Stimulated activated CD8-positive, alpha-beta memory T cell treated with anti-CD3 and anti-CD28 coated beads, Interleukin-12 subunit alpha, Interleukin-12 subunit beta, amount 100 ng/mL, for 4 hours (primary cell): ENCODE measurements at regions not wholly inside any gene's neighbourhood (a gene's known extent, or its start where the extent isn't known, plus 50 kb on each side); places are given as distances from the start of the nearest gene placed in this dataset.
"Not testable (repeated sequence)": the region's sequence is repeated elsewhere in the genome, so short reads cannot be mapped to it uniquely, and the experiment has no call there.

Experiments used
- DNase-seq: peaks from one replicate; pipeline ENCODE4 v3.0.0-alpha.2; 2020; ENCODE audit warnings: low read depth

DNA sequence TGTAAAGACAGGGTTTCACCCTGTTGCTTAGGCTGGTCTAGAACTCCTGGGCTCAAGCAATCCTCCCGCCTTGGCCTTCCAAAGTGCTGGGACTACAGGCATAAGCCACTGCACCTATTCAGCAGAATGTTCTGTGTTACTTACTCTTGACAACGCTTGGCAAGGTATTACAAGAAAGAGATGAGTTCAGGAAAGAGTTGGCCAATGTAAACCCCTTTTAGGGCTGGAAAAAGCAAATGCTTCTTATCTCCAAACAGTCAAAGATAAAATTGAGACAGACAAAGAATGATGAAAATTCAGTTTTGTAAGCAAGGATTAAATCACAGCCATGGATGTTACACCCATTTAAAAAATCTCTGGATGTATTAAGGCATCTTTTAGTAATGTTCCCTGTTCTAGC is 114.0 kb upstream of the PODXL start:
- DNase-seq, result no peak

DNA sequence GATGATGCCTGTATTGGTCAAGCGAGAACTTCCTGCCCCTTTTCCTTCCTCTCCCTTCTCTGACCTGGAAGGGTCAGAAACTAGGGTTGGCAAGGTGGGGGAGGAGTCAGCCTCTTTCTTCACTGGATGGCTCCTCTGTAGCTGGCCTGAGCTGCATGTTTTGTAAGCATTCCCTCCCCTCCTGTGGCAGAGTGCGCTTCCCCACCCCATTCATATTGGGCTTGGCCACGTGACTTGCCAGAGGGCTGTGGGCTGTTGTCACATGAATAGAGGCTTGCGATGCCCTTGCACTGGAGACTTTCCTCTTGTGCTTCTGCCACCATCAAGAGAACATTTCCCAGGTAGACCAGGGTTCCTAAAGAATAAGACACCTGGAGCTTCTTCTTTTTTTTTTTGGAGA is 111.3 kb upstream of the PODXL start:
- no peak for DNase-seq

DNA sequence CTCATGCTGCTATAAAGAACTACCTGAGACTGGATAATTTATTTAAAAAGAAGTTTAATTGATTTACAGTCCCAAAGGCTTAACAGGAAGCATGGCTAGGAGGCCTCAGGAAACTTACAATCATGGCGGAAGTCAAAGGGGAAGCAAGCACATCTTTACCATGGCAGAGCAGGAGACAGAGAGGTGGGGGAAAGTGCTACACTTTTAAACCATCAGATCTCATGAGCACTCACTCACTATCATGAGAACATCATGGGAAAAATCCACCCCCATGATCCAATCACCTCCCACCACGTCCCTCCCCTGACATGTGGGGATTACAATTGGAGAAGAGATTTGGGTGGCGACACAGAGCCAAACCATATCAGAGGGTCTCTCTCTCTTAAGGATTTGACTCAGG is 108.6 kb upstream of the PODXL start:
- no peak for DNase-seq

DNA sequence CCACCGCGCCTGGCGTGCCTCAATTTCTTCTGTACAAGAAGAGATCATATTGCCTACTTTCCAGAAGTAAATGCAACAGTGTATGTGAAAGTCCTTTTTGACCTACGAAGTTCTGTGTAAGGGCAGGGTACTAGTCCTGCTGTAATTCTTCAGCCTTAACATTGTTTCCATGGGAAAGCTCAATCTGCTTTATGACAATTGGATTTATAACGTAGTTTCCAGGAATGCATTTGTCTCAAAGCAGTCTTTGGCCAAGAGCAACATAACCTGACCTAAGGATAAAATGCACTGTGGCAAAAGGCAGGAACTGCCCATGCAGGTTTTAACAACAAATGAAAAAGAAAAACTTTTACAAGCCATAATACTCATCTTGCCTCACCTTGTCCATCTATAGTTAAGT is 108.1 kb upstream of the PODXL start:
- DNase-seq, result no peak

DNA sequence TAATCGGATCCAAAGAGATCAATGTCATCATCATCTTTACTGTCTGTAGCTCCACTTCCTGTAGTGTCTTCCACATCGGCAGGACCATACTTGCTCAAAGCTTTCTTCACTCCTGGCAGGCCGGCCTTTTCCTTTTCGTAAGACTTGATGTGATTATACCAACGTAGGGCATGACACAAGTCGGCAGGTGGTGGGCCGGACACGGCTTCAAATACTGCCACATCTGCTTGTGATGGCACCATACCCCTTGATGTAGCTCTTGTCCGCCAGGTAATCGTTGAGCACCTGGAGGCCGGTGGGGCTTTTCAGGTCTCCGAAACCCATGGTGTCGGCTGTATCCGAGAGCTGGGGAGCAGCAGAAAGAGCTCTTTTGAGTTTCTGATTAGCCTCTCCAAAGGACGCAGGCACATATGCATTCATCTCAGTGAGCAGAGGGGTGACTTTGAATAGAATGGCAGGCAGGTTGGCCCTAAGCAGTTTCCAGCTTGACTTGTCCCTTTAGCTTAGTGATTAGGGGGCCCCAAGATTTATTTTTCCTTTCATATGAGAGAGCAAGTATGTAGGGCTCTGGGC is 106.0 kb upstream of the PODXL start:
- DNase-seq, result not testable (repeated sequence)

DNA sequence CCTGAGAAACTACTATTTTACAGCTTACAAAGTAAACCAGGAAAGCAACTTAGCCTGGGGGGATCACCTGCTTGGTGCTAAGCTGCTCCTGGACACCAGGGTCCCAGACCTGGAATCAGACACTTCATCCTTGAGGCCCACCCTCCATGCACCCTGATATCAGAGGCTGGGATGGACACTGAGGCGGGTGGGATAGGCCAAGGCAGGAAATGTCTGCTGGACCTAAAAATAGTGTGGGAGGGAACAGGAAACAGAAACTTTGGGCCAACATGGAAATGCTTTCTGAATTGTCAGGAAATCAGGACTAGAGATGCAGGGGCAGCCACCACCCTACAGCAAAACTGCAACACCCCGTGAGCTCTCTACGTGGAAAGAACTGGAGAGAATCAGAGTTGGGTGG is 101.5 kb upstream of the PODXL start:
- no peak for DNase-seq

DNA sequence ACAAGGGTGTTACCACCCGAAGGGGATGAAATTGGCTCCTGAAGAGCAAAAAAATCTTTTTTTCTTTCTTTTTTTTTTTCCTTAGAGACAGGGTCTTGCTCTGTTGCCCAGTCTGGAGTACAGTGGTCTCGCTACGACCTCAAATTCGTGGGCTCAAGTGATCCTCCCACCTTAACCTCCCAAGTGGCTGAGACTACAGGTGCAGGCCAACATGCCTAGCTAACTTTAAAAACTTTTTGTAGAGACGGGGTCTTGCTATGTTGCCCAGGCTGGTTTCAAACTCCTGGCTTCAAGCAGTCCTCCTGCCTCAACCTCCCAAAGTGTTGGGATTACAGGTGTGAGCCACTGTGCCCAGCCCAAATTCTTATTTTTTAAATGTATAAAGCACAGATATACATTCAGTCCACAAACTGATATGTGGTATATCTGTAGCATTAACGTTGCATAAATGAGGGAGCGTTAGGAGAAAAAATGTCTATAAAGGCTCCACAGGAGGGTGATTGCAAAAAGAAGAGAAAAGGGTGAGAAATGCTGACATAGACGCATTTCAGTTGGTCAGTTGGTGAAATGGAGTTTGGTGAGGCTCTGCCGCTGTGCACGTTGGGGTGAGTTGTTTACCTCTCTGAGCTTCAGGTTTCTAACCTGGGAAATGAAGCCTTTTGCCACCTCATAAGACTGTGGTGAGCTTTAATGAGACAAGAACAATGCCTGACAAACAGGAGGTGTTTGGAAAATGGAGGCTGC is 100.7 kb upstream of the PODXL start:
- no peak for DNase-seq

DNA sequence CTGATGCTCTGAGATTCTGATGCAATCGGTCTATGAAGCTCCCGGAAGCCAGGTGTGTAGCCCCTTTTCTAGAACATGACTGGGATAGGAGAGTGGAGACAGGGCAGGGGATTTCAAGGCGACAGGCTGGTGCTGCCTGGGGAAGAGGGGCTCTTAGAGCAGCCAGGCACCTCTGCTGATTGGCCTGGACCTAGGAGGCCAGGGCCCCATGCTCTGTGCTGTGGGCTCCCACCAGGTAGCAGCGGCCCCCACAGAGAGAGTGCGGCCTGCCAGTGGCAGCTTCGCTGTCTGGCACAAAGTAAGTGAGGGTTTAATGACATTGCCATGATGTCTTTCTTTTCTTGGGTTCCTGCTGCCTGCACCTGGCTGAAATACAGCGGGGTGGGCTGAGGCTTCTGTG is 99.4 kb upstream of the PODXL start:
- DNase-seq, result no peak

DNA sequence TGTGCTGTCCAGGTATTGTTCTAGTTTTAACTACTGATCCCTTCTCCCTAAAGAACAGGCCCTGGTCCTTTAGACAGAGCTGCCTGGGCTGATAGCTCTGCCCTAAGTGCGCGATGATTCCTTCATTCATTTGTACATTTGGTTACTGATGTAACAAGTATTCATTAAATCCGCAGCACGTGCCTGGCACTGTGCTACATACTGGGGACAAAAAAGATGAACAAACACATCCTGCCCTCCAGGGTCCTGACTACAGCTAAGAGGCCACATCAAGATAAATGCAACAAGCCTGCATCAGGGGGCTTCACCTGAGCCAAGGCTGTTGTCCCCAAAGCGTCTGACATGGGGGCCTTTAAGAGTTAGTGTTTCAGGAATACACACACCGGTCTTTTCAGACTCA is 99.0 kb upstream of the PODXL start:
- DNase-seq, result no peak

DNA sequence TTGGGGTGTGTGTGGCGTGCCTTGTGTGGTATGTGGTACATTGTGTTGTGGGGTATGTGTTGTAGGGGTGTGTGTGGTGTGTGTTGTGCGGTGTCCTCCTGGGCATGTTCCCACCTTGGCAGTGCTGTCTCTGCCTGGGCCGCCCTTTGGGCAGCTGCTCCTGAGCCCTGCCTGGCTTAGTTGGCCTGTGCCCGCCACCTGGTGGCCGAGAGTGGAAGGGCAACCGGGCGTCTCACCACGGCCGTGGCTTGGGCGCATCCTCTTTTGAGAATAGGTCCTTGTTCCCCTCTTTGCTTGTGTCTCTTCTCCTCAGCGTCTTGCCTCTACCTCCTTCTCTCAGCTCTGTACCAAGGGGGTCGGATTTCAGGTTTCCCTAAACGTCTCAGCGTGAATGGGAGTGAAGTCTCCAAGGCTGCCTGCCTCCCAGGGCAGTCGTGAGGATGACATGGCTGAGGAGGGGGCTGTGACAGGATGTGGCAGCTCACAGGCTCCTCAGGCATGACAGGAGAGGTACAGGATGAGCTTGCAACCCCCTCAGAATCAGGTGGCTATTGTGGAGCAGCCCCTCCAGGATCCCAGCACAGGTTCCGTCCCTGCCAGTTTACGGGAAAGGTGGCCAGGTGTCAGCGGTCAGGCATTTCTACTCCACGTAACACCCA is 98.4 kb upstream of the PODXL start:
- DNase-seq, result peak; percentile 56

DNA sequence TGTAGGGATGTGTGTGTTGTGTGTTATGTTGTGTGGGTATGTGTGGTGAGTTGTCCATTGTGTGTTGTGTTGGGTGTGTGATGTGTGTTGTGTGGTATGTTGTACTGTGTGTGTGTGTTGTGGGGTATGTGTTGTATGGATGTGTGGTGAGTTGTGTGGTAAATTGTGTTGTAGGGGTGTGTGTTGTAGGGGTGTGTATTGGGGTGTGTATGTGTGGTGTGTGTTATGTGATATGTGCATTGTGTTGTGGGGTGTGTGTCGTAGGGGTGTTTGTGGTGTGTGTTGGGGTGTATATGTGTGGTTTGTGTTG is 97.8 kb upstream of the PODXL start:
- no peak for DNase-seq

DNA sequence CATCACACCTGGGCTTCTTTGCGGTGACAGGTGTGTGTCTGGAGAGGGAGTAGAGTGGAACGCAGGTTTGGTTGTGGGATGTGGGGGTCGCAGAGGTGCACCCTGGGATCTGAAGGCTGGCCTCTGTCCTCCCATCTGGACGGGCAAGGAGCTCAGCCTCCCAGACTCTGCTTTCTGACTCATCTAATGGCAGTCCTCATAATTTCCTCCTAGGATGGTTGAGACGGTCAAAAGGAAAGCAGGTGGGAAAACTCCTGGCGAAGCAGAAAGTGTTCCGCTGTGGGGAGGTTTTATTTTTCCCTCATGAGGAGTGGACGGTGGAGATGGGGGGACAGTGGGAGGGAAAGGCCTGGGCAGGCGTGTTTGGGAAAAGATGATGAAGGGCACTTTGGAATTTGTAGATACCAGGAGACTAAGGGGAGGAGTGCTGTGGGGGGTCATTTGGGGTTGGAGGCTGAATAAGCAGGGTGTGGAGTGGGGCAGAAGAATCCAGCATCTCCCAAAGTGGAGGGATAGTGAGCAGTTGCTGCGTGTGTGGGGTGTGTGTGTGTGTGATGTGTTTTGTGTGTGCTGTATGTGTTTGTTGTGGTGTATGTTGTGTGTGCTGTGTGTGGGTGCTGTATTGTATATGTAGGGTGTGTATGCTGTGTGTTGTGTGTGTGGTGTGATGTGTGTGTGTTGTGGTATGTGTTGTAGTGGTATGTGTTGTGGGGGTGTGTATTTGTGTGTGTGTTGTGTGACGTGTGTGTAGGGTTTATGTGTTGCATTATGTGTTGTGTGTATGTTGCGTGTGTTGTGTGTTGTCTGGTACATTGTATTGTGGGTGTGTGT is 97.2 kb upstream of the PODXL start:
- DNase-seq, result no peak

DNA sequence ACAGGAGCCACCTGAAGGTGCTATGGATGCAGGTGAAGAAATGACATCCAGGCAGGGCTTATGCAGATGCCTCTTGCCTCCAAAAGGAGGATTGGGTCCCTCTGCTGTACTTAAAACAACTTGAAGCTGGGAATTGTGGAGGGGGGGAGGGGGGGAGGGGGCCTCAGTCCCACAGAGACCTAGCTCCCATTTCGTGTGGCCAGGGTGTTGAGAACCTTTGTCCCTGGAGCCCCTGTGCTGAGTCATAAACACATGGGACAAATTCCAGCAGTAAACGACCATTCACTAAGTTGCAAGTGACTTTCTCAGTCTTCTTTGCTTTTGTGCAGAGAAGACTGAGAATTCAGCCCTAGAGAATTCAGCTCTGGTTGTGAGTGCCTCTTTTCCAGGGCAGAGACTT is 96.5 kb upstream of the PODXL start:
- no peak for DNase-seq

DNA sequence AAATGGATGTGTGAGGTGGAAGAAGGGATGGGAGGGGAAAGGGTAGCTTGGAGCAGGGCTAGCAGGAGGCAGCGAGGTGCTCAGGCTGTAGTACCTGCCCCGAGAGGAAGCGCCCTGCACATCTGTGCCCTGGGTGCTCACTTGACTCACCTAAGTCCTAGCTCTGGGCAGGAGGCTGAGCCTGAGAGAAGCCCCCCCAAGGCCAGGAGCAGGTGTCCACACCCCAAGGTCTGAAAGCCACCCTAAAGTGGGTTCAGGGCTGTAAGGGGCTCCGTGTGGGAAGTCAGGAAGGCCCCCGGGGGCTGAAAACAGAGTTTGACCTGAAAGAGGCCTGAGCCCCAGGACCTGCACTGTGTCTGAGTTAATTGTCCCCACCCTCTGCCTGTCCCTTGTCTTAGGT is 95.8 kb upstream of the PODXL start:
- no peak for DNase-seq

DNA sequence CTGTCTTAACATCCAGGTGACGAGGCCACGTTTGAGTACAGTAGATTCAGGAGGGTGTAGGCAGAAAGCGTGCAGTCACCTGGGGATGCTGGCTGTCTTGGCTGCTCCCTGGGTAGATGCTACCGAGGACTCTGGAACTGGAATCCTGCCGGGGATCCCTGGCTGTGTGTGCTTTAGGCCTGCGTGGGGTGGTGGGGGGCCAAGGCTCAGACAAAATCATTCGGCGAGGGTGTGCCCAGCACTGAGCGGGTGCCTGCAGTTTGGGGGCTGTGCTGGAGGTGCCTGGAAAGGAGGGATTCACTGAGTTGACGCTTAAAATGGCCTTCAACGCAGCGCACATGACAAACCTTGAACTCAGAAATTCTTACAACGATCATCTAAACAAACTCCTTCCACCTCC is 93.5 kb upstream of the PODXL start:
- DNase-seq, result no peak

DNA sequence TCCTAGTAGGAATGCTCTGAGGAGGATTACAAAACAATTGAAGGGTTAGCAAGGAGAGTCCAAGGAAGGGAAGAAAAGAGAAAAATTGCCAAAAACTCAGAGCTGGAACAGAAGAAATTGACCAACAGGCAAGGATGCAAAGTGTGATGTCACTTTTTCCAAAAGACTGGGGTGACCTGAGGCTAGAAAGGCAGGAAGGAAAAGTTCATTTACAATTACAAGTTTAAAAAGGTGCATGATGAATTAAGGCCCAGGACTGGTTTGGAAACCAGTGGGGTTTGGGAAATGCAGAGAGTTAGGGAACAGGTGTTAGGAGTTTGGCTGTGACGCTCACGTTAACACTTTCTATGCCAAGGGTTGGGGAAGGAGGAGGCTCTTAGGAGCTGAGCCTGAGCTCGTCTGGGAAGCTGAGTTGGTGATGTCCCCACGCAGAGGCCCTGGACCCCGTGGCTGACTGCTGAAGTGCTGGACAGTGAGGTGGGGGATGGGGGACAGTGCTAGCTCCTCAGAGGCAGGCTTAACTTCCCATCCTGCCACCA is 92.6 kb upstream of the PODXL start:
- no peak for DNase-seq

DNA sequence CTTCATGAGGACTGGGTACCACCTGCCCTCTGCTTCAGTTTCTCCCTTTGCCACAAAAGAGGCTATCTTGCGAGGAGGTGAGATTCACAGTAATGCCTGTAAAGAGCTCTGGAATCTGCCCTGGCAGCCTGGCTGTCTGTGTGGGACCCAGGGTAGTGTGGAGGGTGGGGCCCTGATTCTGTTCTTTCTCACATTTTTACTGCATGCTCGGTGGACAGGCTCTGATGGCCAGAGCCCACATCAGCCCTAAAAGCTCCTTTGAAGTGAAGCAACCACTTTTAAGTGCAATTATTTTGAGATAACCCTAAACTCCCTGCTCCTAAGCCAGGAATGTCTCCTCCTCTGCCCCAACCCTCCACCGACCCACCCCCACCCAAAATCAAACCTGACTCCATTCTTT is 92.1 kb upstream of the PODXL start:
- no peak for DNase-seq

DNA sequence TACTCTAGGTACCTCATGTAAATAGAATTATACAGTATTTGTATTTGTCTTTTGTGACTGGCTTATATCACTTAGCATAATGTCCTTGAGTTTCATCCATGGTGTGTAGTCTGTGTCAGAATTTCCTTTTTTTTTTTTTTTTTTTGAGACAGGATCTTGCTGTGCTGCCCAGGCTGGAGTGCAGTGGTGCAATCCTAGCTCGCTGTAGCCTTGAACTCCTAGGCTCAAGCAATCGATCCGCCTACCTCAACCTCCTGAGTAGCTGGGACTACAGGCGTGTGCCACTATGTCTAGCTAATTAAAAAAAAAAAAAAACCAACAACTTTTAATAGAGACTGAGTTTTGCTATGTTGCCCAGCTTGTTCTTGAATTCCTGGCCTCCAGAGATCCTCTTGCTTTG is 89.8 kb upstream of the PODXL start:
- DNase-seq, result no peak

DNA sequence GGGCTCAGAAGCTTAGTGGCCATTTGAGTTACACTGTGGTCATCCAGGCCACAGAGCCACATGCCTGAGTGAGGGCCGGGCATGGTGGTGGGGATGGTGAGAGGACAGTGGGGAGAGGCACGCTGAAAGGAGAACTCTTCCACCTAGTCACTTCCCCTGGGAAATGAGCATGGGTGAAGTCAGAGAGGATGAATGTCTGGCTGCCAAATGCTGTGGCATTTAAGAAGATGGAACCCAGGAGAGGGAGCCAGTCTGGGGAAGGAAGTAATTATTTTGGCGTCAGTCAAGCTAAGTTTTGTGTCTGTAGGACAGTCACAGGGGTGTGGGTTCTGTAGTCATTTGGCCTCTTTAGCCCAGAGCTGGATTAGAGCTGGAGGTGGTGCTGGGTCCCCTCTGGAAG is 86.0 kb upstream of the PODXL start:
- no peak for DNase-seq

DNA sequence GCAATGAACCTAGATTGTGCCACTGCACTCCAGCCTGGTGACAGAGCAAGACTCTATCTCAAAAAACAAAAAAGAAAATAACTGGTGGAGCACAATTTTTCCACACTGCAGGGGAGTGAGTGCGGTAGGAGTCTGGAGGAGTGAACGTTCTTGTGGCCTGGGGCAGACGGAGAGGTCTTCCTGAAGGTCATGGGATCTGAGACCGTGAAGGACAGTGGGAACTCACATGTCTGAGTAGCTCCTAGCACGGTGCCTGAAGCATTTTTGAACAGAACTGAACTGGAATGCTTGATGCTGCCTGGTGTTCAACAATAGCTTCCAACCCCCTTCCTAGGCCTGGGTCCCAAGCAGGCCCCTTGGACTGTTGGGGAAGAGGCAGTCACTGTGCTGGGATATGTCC is 84.3 kb upstream of the PODXL start:
- DNase-seq, result no peak

DNA sequence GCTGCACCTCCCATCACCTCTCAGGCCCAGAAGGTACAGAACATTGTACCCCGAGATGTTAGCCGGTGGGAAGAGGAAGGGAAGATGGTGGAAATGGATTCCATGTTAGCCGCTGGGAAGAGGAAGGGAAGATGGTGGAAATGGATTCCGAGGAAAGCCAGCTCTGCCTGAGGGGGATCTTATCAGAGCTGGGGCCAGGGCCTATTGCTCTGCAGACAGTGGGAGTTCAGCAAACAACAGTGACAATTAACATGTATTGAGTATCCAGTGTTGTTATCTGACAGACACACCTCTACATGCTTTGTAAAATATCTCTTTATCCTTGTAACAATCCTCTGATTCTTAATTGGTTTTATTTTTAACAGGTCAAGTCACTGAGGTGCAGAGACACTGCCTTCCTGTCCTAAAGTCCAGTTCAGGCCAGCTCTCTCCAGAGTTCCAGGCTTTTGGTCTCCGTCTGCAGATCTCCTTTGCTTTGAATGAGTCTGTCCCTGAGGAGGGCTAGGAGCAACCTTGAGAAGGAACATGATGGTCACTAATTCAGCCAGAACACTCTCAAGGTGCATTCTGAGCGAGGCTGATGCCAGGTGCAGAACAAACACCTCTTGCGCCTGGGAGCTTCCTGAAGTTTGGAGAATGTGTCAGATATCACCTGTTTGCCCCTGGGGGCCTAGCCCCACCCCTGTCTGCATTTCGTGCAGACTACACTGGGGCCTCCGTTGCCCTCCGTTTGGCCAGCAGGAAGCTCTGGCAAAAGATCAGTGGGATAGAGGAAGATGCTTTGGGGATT is 82.4 kb upstream of the PODXL start:
- DNase-seq, result no peak

DNA sequence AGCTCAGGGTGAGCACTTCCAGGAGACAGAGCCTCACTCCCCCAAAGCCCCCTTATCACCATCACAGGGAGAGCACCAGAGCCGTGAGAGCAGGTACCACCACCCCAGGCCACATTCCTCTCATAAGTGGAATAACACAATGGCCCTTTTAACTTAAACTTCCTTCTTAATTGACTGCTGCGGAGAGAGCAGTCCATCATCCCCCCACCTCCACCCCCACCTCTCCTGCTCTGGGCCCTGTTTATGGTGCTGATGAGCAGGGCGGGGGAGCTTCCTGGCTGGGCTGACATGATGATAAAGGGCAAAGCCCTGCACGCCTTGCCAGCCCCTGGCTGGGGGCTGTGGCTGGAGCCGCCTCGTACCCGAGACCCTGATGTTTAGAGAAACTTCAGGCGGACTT is 81.4 kb upstream of the PODXL start:
- no peak for DNase-seq
